ENCODE measurements at regions not wholly inside any gene's neighbourhood (a gene's known extent, or its start where the extent isn't known, plus 50 kb on each side); places are given as distances from the start of the nearest gene placed in this dataset.
A peak's percentile ranks its signal among the peaks of the same experiment; 100 is the strongest.

DNA sequence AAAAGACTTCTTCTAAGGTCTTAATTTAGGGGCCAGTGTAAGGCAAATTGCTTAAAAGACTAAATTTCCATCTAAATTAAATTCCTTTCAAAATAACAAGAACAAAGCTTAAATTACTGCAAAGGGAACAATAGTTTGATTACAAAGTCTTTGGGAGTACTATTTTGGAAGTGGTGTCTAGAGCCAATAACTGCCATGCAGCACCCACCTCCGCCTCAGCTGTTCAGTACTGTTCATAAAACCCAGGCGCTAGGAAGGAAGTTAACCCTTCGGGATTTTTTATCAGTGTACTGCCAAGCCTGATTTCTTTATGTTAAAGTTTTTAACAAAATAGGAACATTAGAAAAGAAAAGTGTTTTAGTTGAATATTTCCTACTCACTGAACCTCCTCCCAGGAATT lies 210.1 kb downstream of the LIG4 start:
- no peaks in the 10 kb centered on the region for H3K27me3 ChIP-seq
- 65 to 77% (median 76%) methylated on average over 3 of the region's 3 CpGs for WGBS, 5 donors
- H3K27ac ChIP-seq, result no peak overlapping the region
- no peak overlapping the region for H3K4me3 ChIP-seq
- H3K4me1 ChIP-seq, result no peaks in the 10 kb centered on the region
- H3K9me3 ChIP-seq, result no peaks in the 10 kb centered on the region
- intact Hi-C loops (cut with DNase I; ENCODE audit: low total_unique reads), result no loop called here
- no peak for DNase-seq
- no peak for TF ChIP-seq POLR2AphosphoS5 (IDR thresholded peaks at IDR 0.05)
- TF ChIP-seq, protein P1, sequence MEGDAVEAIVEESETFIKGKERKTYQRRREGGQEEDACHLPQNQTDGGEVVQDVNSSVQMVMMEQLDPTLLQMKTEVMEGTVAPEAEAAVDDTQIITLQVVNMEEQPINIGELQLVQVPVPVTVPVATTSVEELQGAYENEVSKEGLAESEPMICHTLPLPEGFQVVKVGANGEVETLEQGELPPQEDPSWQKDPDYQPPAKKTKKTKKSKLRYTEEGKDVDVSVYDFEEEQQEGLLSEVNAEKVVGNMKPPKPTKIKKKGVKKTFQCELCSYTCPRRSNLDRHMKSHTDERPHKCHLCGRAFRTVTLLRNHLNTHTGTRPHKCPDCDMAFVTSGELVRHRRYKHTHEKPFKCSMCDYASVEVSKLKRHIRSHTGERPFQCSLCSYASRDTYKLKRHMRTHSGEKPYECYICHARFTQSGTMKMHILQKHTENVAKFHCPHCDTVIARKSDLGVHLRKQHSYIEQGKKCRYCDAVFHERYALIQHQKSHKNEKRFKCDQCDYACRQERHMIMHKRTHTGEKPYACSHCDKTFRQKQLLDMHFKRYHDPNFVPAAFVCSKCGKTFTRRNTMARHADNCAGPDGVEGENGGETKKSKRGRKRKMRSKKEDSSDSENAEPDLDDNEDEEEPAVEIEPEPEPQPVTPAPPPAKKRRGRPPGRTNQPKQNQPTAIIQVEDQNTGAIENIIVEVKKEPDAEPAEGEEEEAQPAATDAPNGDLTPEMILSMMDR (IDR thresholded peaks at IDR 0.05), result no peak
- TF ChIP-seq POLR2A (IDR thresholded peaks at IDR 0.05), result no peak
- TF ChIP-seq EP300 (IDR thresholded peaks at IDR 0.05), result no peak
- no peaks in the 10 kb centered on the region for H3K36me3 ChIP-seq

DNA sequence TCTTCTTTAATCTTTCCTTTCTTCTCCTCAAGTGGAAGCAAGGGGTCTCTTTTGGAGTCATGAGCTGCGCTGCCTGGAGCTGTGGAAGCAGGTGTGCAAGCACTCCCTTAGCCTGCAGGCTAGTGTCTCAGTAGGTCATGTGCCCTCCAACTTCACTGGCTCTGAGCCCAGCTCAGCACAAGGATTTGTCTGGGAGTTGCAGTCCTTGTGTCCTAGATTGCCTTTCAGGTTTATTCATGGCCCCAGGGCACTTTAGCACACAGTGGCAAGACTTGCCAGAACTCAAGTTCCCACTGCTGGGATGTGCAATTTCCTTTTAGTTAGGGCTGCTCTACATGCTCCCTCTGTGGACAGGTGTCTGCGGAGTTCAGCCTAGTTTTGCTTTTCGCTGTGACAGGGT lies 211.7 kb downstream of the LIG4 start:
- no peaks in the 10 kb centered on the region for H3K9me3 ChIP-seq
- H3K4me3 ChIP-seq, result no peak overlapping the region
- no peaks in the 10 kb centered on the region for H3K36me3 ChIP-seq
- H3K4me1 ChIP-seq, result no peaks in the 10 kb centered on the region
- WGBS, 5 donors, result 53 to 89% (median 75%) methylated on average over 3 of the region's 3 CpGs
- no peaks in the 10 kb centered on the region for H3K27me3 ChIP-seq
- H3K27ac ChIP-seq, result no peak overlapping the region
- peak in 1 of 2 donors; percentile 23 for DNase-seq
- TF ChIP-seq POLR2A (IDR thresholded peaks at IDR 0.05) (no peak), EP300 (IDR thresholded peaks at IDR 0.05) (no peak), POLR2AphosphoS5 (IDR thresholded peaks at IDR 0.05) (no peak)
- TF ChIP-seq, protein P1 (IDR thresholded peaks at IDR 0.05), result no peak
- intact Hi-C loops (cut with DNase I; ENCODE audit: low total_unique reads), result no loop called here

DNA sequence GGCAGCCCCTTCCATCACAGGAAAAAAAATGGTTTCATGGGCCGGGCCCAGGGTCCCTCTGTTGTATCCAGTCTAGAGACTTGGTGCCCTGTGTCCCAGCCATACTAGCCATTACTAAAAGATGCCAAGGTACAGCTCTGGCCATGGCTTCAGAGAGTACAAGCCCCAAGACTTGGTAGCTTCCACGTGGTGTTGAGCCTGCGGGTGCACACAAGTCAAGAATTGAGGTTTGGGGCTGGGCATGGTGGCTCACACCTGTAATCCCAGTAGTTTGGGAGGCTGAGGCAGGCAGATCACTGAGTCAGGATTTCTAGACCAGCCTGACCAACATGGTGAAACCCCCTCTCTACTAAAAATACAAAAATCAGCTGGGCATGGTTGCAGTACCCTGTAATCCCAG lies 214.3 kb downstream of the LIG4 start:
- no peaks in the 10 kb centered on the region for H3K27me3 ChIP-seq
- no peaks in the 10 kb centered on the region for H3K36me3 ChIP-seq
- no peaks in the 10 kb centered on the region for H3K4me1 ChIP-seq
- intact Hi-C loops (cut with DNase I; ENCODE audit: low total_unique reads), result no loop called here
- no peaks in the 10 kb centered on the region for H3K9me3 ChIP-seq
- H3K27ac ChIP-seq, result no peak overlapping the region
- no peak overlapping the region for H3K4me3 ChIP-seq
- TF ChIP-seq EP300 (IDR thresholded peaks at IDR 0.05) (no peak), POLR2A (IDR thresholded peaks at IDR 0.05) (no peak), POLR2AphosphoS5 (IDR thresholded peaks at IDR 0.05) (no peak)
- TF ChIP-seq, protein P1 (IDR thresholded peaks at IDR 0.05), result no peak
- 74 to 87% (median 81%) methylated on average over 3 of the region's 3 CpGs for WGBS, 5 donors
- DNase-seq, result no peak

DNA sequence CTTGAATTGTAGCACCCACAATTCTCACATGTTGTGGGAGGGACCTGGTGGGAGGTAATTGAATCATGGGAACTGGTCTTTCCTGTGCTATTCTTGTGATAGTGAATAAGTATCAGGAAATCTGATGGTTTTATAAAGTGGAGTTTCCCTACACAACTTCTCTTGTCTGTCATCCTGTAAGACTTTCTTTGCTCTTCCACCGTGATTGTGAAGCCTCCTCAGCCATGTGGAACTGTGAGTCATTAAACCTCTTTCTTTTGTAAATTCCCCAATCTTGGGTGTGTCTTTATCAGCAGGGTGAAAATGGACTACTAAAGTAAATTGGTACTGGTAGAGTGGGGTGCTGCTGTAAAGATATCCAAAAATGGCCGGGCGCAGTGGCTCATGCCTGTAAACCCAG lies 215.6 kb downstream of the LIG4 start:
- Histone ChIP-seq H3K27ac (no peak overlapping the region), H3K36me3 (no peaks in the 10 kb centered on the region), H3K9me3 (no peaks in the 10 kb centered on the region), H3K4me1 (no peaks in the 10 kb centered on the region), H3K27me3 (no peaks in the 10 kb centered on the region), H3K4me3 (no peak overlapping the region)
- WGBS, 5 donors, result 66 to 81% (median 72%) methylated on average over 3 of the region's 3 CpGs
- TF ChIP-seq POLR2A (IDR thresholded peaks at IDR 0.05) (no peak), POLR2AphosphoS5 (IDR thresholded peaks at IDR 0.05) (no peak), EP300 (IDR thresholded peaks at IDR 0.05) (no peak)
- TF ChIP-seq, protein P1 (IDR thresholded peaks at IDR 0.05), result no peak
- intact Hi-C loops (cut with DNase I; ENCODE audit: low total_unique reads), result no loop called here
- no peak for DNase-seq
